Caco-2 (cell line): ENCODE measurements at regions not wholly inside any gene's neighbourhood (a gene's known extent, or its start where the extent isn't known, plus 50 kb on each side); places are given as distances from the start of the nearest gene placed in this dataset.

Source experiments
- BruUV-seq: library from RNA; stranded (reverse); fragments of 400-500 nt; replicated peaks from 2 replicates; lab custom pipeline; 2021; lab: Mats Ljungman, UMichigan
- CTCF ChIA-PET: fragments of 300-600 bp; sonication (Branson Sonifier 250); formaldehyde crosslinking; loops from one replicate; lab custom pipeline; 2022; ENCODE audit warnings: antibody characterized with exemption; lab: Charles Lee
- POLR2A ChIA-PET: fragments of 300-600 bp; sonication (Branson Sonifier 250); formaldehyde crosslinking; loops from one replicate; lab custom pipeline; 2022; ENCODE audit warnings: antibody characterized with exemption; lab: Charles Lee
- DNase-seq, 2 experiments: peaks; one replicate each; pipeline versions ENCODE4 v3.0.0 to v3.0.0-alpha.2; 2020 to 2022
- H3K27me3 ChIP-seq: replicated peaks from 2 replicates; pipeline ENCODE4 v1.6.0; 2011; ENCODE audit warnings: low read length; ENCODE audit not compliant: control insufficient read depth, insufficient read depth
- H3K36me3 ChIP-seq: 2 replicates; pipeline ENCODE4 v1.5.1; 2011; ENCODE audit warnings: low read length; ENCODE audit not compliant: control insufficient read depth, insufficient read depth
- H3K4me1 ChIP-seq: fragments of 250-450 bp; sonication (Bioruptor Pico); 2 replicates; pipeline ENCODE4 v1.5.1; 2020; ENCODE audit warnings: mild to moderate bottlenecking
- H3K4me3 ChIP-seq: 2 replicates; pipeline ENCODE4 v1.5.1; 2011; ENCODE audit warnings: low read depth, mild to moderate bottlenecking, control low read depth, low read length
- H3K9me3 ChIP-seq: fragments of 250-450 bp; sonication (Bioruptor Pico); 2 replicates; pipeline ENCODE4 v1.5.1; 2020; ENCODE audit warnings: mild to moderate bottlenecking, moderate library complexity
- H3K27ac Mint-ChIP-seq: one replicate; pipeline ENCODE4 v1.8.0; 2022; ENCODE audit warnings: mixed read lengths; ENCODE audit not compliant: unreplicated experiment
- H3K27me3 Mint-ChIP-seq: one replicate; pipeline ENCODE4 v1.8.0; 2022; ENCODE audit warnings: mixed read lengths; ENCODE audit not compliant: insufficient read depth, unreplicated experiment
- H3K36me3 Mint-ChIP-seq: one replicate; pipeline ENCODE4 v1.8.0; 2022; ENCODE audit warnings: mild to moderate bottlenecking, mixed read lengths; ENCODE audit not compliant: insufficient read depth, unreplicated experiment
- H3K4me1 Mint-ChIP-seq: one replicate; pipeline ENCODE4 v1.8.0; 2022; ENCODE audit warnings: low read depth, mixed read lengths; ENCODE audit not compliant: unreplicated experiment
- H3K4me3 Mint-ChIP-seq: one replicate; pipeline ENCODE4 v1.8.0; 2022; ENCODE audit warnings: mild to moderate bottlenecking, moderate library complexity, mixed read lengths; ENCODE audit not compliant: unreplicated experiment
- H3K9me3 Mint-ChIP-seq: one replicate; pipeline ENCODE4 v1.8.0; 2022; ENCODE audit warnings: mixed read lengths; ENCODE audit not compliant: unreplicated experiment
- intact Hi-C: fragments of 100-400 bp; cut with micrococcal nuclease; formaldehyde crosslinking; loops from one replicate; pipeline ENCODE4 v1.10.0; 2022; ENCODE audit not compliant: unreplicated experiment
- TF ChIP-seq, protein P1 (sequence below), 2 experiments: fragments of 200-600 bp in 1 of 2; IDR thresholded peaks; 1 replicate in 1 of 2; 2 replicates in 1 of 2; pipeline versions ENCODE4 v1.5.1 to v1.8.0; 2011 to 2022; ENCODE audit warnings: antibody characterized with exemption in 1 of 2, control low read depth in 1 of 2, inconsistent platforms in 1 of 2, low read depth in 1 of 2, low read length in 1 of 2, mild to moderate bottlenecking in 1 of 2, moderate library complexity in 1 of 2; ENCODE audit not compliant: insufficient read depth in 1 of 2, severe bottlenecking in 1 of 2, unreplicated experiment in 1 of 2

- H3K4me3 ChIP-seq = no peak overlapping the region
- no TSS peak for BruUV-seq
- intact Hi-C loops = no loop called here
Observed at GRCh38 chr1:59104191-59104760, 192.6 kb upstream of the FGGY start.

DNA sequence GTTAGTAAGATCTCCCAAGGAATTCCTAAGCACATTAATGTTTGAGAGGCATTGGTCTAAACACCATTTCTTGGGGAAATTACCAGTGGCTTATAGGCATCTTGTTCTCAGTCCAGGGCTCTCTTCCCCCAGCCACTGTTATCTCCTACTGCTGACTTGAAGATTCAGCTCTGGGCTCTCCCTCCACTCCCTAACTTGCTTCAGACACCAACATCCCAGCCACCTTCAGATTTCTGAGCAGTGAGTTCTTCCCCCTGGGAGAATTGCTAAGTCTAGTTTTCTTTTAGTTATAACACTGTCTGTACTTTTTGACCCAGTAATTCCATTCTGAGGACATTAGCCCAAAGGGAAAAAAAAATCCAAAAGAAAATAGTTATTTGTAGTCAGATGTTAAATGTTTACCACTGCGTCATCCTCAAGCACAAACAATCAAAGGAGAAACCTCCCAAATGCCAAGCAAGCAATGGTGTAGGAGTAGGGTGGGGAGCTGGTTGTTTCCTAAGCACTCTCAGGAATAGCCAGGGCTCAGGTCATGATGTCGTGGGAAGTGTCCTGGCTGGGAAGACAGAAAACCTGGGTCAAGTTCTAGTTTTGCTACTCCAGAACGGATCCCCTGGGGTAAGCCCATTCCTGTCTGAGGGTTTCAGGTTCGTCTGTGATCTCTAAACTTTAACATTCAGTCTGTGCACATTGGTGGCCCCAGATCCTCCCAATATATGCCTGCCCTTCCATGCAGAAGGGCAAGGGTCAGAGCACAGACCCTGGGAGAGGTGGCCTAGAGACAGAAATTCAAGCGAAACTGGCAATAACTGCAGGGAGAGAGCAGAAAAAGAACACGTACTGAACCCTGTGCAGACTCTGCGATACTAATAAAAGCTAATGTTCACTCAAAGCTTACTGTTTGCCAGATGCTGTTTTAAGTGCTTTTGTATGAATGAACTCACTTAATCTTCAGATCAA lies 191.1 kb upstream of the FGGY start:
- H3K27me3 Mint-ChIP-seq = no peaks in the 10 kb centered on the region
- DNase-seq = no peak
- TF ChIP-seq, protein P1, sequence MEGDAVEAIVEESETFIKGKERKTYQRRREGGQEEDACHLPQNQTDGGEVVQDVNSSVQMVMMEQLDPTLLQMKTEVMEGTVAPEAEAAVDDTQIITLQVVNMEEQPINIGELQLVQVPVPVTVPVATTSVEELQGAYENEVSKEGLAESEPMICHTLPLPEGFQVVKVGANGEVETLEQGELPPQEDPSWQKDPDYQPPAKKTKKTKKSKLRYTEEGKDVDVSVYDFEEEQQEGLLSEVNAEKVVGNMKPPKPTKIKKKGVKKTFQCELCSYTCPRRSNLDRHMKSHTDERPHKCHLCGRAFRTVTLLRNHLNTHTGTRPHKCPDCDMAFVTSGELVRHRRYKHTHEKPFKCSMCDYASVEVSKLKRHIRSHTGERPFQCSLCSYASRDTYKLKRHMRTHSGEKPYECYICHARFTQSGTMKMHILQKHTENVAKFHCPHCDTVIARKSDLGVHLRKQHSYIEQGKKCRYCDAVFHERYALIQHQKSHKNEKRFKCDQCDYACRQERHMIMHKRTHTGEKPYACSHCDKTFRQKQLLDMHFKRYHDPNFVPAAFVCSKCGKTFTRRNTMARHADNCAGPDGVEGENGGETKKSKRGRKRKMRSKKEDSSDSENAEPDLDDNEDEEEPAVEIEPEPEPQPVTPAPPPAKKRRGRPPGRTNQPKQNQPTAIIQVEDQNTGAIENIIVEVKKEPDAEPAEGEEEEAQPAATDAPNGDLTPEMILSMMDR (IDR thresholded peaks at IDR 0.05; ENCODE audit: insufficient read depth in 1 of 2, low read depth in 1 of 2, low read length in 1 of 2, severe bottlenecking in 1 of 2, unreplicated experiment in 1 of 2) = no peak
- ChIA-PET POLR2A (no interaction called here), CTCF (no interaction called here)
- no TSS peak for BruUV-seq
- Histone ChIP-seq H3K9me3 (peaks cover 4% of the 10 kb centered on the region; the same call in 1 of the 2 replicates), H3K4me1 (no peaks in the 10 kb centered on the region), H3K36me3 (no peaks in the 10 kb centered on the region), H3K27me3 (no peaks in the 10 kb centered on the region), H3K4me3 (no peak overlapping the region)
- H3K4me3 Mint-ChIP-seq = no peak overlapping the region
- H3K9me3 Mint-ChIP-seq = no peaks in the 10 kb centered on the region
- no peaks in the 10 kb centered on the region for H3K4me1 Mint-ChIP-seq
- intact Hi-C loops = no loop called here
- no peak overlapping the region for H3K27ac Mint-ChIP-seq
- no peaks in the 10 kb centered on the region for H3K36me3 Mint-ChIP-seq

More at GRCh38 chr1:59104191-59104760, 192.6 kb upstream of the FGGY start:
- Histone ChIP-seq H3K4me1 (no peaks in the 10 kb centered on the region), H3K36me3 (no peaks in the 10 kb centered on the region), H3K27me3 (no peaks in the 10 kb centered on the region), H3K9me3 (peaks cover 4% of the 10 kb centered on the region; the same call in 1 of the 2 replicates)
- TF ChIP-seq, protein P1 (IDR thresholded peaks at IDR 0.05; ENCODE audit: insufficient read depth in 1 of 2, low read depth in 1 of 2, low read length in 1 of 2, severe bottlenecking in 1 of 2, unreplicated experiment in 1 of 2) = no peak
- H3K4me1 Mint-ChIP-seq = no peaks in the 10 kb centered on the region
- H3K27ac Mint-ChIP-seq = no peak overlapping the region
- ChIA-PET CTCF (no interaction called here), POLR2A (no interaction called here)
- no peaks in the 10 kb centered on the region for H3K36me3 Mint-ChIP-seq
- DNase-seq = no peak
- H3K9me3 Mint-ChIP-seq = no peaks in the 10 kb centered on the region
- H3K4me3 Mint-ChIP-seq = no peak overlapping the region
- H3K27me3 Mint-ChIP-seq = no peaks in the 10 kb centered on the region

- H3K4me3 ChIP-seq = no peak overlapping the region
- BruUV-seq = no TSS peak
- H3K9me3 ChIP-seq = no peaks in the 10 kb centered on the region
- TF ChIP-seq, protein P1 (IDR thresholded peaks at IDR 0.05; ENCODE audit: insufficient read depth in 1 of 2, low read depth in 1 of 2, low read length in 1 of 2, severe bottlenecking in 1 of 2, unreplicated experiment in 1 of 2) = no peak
- Mint-ChIP-seq H3K36me3 (no peaks in the 10 kb centered on the region), H3K27ac (no peak overlapping the region), H3K9me3 (no peaks in the 10 kb centered on the region), H3K4me1 (no peaks in the 10 kb centered on the region), H3K27me3 (no peaks in the 10 kb centered on the region), H3K4me3 (no peak overlapping the region)
- ChIA-PET CTCF (interaction anchor here (0.7 kb wide), 1 partner anchor 569 kb away, joined by 4 read pairs; no protein-coding TSS in a partner anchor), POLR2A (no interaction called here)
- H3K4me1 ChIP-seq = no peaks in the 10 kb centered on the region
- H3K27me3 ChIP-seq = no peaks in the 10 kb centered on the region
- intact Hi-C loops = no loop called here
- DNase-seq = no peak
- no peaks in the 10 kb centered on the region for H3K36me3 ChIP-seq
Observed at GRCh38 chr1:59107516-59107915, 189.4 kb upstream of the FGGY start.
